HepG2 (cell line): ENCODE measurements at regions not wholly inside any gene's neighbourhood (a gene's known extent, or its start where the extent isn't known, plus 50 kb on each side); places are given as distances from the start of the nearest gene placed in this dataset.

Source experiments
- ATAC-seq: fragments of 200-7000 bp; cut with Tn5 transposase; 3 replicates; pipeline ENCODE4 v1.9.1; 2020; ENCODE audit warnings: mild to moderate bottlenecking, moderate library complexity
- BruUV-seq: library from RNA; stranded (reverse); fragments of 400-500 nt; replicated peaks from 2 replicates; lab custom pipeline; 2021; lab: Mats Ljungman, UMichigan
- CTCF ChIA-PET: fragments of 300-600 bp; formaldehyde crosslinking; extraction: SDS; loops from one replicate; lab custom pipeline; 2021; ENCODE audit warnings: low total read pairs, inconsistent platforms, low intra/inter-chr PET ratio; lab: Yijun Ruan, JAX
- POLR2A ChIA-PET: fragments of 350-600 bp; sonication (Branson Sonifier 250); formaldehyde crosslinking; loops from one replicate; lab custom pipeline; 2020; ENCODE audit warnings: antibody characterized with exemption, inconsistent platforms; lab: Yijun Ruan, JAX
- DNase-seq: peaks from one replicate; pipeline ENCODE4 v3.0.0-alpha.2; 2015; ENCODE audit warnings: low spot score
- FAIRE-seq: peaks from 3 replicates; lab custom pipeline; 2011; peaks lifted over from hg19 to GRCh38; lab: Jason Lieb, UNC
- H2AFZ ChIP-seq: one replicate; pipeline ENCODE4 v1.6.1; 2011; ENCODE audit warnings: low read length, inconsistent platforms
- H3K27ac ChIP-seq: fragments of 300-600 bp; 3 replicates; pipeline ENCODE4 v1.8.0; 2011; ENCODE audit warnings: mixed run types, mild to moderate bottlenecking, mixed read lengths, low read length, inconsistent platforms; ENCODE audit not compliant: insufficient read depth; ENCODE audit errors: extremely low read length
- H3K27me3 ChIP-seq, 2 experiments: fragments of 200-600 bp in 1 of 2; 2 replicates in 1 of 2; 3 replicates in 1 of 2; pipeline versions ENCODE4 v1.6.0 to v1.8.0; 2011; ENCODE audit warnings: low read length in 2 of 2, mild to moderate bottlenecking in 2 of 2, moderate library complexity in 2 of 2, inconsistent platforms in 1 of 2; ENCODE audit not compliant: insufficient read depth in 2 of 2, control insufficient read depth in 1 of 2
- H3K36me3 ChIP-seq, 2 experiments: fragments of 200-600 bp in 1 of 2; replicated peaks in 1 of 2; 2 replicates in 1 of 2; 3 replicates in 1 of 2; pipeline versions ENCODE4 v1.5.1 to v1.8.0; 2011; ENCODE audit warnings: low read length in 2 of 2, inconsistent platforms in 1 of 2; ENCODE audit not compliant: insufficient read depth in 2 of 2, control insufficient read depth in 1 of 2
- H3K4me1 ChIP-seq: 2 replicates; pipeline ENCODE4 v1.5.1; 2012; ENCODE audit warnings: low read length, inconsistent platforms; ENCODE audit not compliant: insufficient read depth
- H3K4me2 ChIP-seq: 2 replicates; pipeline ENCODE4 v1.6.0; 2011; ENCODE audit warnings: low read depth, low read length, inconsistent platforms
- H3K4me3 ChIP-seq, 3 experiments: fragments of 200-600 bp in 1 of 3; sonication (generic), shearing (Covaris generic) in 1 of 3; replicated peaks in 1 of 3; 2 replicates each; pipeline ENCODE4 v1.5.1; 2011 to 2016; ENCODE audit warnings: low read length in 3 of 3, inconsistent platforms in 2 of 3, low read depth in 2 of 3, mild to moderate bottlenecking in 2 of 3, control low read depth in 1 of 3, mixed read lengths in 1 of 3; ENCODE audit not compliant: insufficient read depth in 1 of 3
- H3K79me2 ChIP-seq: one replicate; pipeline ENCODE4 v1.6.1; 2011; ENCODE audit warnings: low read length, inconsistent platforms; ENCODE audit not compliant: insufficient read depth
- H3K9ac ChIP-seq: 2 replicates; pipeline ENCODE4 v1.6.0; 2011; ENCODE audit warnings: mild to moderate bottlenecking, low read depth, low read length, inconsistent platforms; ENCODE audit not compliant: insufficient read depth
- H3K9me3 ChIP-seq: 2 replicates; pipeline ENCODE4 v1.5.1; 2012; ENCODE audit warnings: mild to moderate bottlenecking, low read length
- H4K20me1 ChIP-seq: 2 replicates; pipeline ENCODE4 v1.6.0; 2011; ENCODE audit warnings: inconsistent platforms, mild to moderate bottlenecking, low read length, moderate library complexity; ENCODE audit not compliant: insufficient read depth
- CBX2 ChIP-seq, 2 experiments: fragments of 200-600 bp in 1 of 2; sonication (generic); formaldehyde crosslinking in 1 of 2; IDR thresholded peaks; 2 replicates each; pipeline versions ENCODE4 v1.7.0 to v1.8.1; 2018 to 2022; ENCODE audit warnings: low read depth in 2 of 2, low read length in 1 of 2, mild to moderate bottlenecking in 1 of 2, missing genetic modification reagents in 1 of 2
- CEBPB ChIP-seq: IDR thresholded peaks from 2 replicates; pipeline ENCODE4 v1.6.1; 2011; ENCODE audit warnings: low read depth, low read length, improper control_type of control experiment, borderline replicate concordance
- CREB1 ChIP-seq, 2 experiments: fragments of 450-650 bp in 1 of 2; IDR thresholded peaks; 2 replicates each; pipeline ENCODE4 v1.6.1; 2016 to 2017; ENCODE audit warnings: control low read depth in 1 of 2, mild to moderate bottlenecking in 1 of 2, missing compliant biosample characterization in 1 of 2, missing genetic modification characterization in 1 of 2
- FOSL2 ChIP-seq: sonication (generic); formaldehyde crosslinking; IDR thresholded peaks from 2 replicates; pipeline ENCODE4 v1.4.0; 2020; ENCODE audit warnings: missing genetic modification reagents
- PPARG ChIP-seq: conservative IDR thresholded peaks from 2 replicates; pipeline ENCODE4 v1.6.1; 2016; ENCODE audit warnings: missing biosample characterization, missing genetic modification reagents
- ZNF235 ChIP-seq: sonication (generic); formaldehyde crosslinking; IDR thresholded peaks from 2 replicates; pipeline ENCODE4 v1.8.1; 2023; ENCODE audit warnings: mild to moderate bottlenecking, missing genetic modification reagents, borderline replicate concordance
- ZNF589 ChIP-seq: sonication (generic); formaldehyde crosslinking; conservative IDR thresholded peaks from 2 replicates; pipeline ENCODE4 v1.8.0; 2022; ENCODE audit warnings: mild to moderate bottlenecking, moderate library complexity, missing genetic modification reagents
- WGBS: methylation state at CpG from one replicate; pipeline ENCODE4 v1.1.6; 2017; ENCODE audit warnings: low lambda C conversion rate; 5-methylcytosine and 5-hydroxymethylcytosine counted together
- in situ Hi-C: cut with HindIII; loops from 2 replicates; pipeline ENCODE4 v1.10.0; 2017; ENCODE audit warnings: low pct_unique_long_range_greater_than_20kb; ENCODE audit not compliant: extremely low pct_ligation_motif_present
- intact Hi-C: fragments of 100-400 bp; cut with micrococcal nuclease; formaldehyde crosslinking; loops from one replicate; pipeline ENCODE4 v1.10.0; 2022; ENCODE audit not compliant: unreplicated experiment
- TF ChIP-seq, protein P1 (sequence below): sonication (generic); formaldehyde crosslinking; IDR thresholded peaks from 2 replicates; pipeline ENCODE4 v1.4.0; 2020; ENCODE audit warnings: mild to moderate bottlenecking, missing genetic modification reagents, borderline replicate concordance

DNA sequence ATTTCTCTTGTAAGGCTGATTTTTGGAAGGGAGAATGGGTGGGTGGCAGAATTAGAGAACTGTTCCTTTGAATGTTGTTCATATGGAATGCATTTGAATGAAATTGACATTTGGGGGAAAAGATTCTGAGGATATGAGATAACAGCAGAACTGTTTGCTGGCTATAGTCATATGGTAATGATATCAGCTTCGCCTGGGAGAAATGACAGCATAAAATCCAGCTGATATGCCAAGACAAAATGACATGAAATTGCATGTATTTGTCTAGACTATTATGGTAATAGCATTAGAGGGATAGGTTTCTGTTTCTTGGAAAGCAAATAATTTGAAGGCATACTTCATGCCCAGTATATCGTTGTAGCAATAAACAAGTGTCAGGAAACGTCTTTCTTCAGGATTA is 150.8 kb upstream of the SPATS2L start (continued):
- TF ChIP-seq PPARG (CRISPR knock-in tag) (no peak), ZNF235 (CRISPR knock-in tag) (no peak)
- TF ChIP-seq, protein P1, sequence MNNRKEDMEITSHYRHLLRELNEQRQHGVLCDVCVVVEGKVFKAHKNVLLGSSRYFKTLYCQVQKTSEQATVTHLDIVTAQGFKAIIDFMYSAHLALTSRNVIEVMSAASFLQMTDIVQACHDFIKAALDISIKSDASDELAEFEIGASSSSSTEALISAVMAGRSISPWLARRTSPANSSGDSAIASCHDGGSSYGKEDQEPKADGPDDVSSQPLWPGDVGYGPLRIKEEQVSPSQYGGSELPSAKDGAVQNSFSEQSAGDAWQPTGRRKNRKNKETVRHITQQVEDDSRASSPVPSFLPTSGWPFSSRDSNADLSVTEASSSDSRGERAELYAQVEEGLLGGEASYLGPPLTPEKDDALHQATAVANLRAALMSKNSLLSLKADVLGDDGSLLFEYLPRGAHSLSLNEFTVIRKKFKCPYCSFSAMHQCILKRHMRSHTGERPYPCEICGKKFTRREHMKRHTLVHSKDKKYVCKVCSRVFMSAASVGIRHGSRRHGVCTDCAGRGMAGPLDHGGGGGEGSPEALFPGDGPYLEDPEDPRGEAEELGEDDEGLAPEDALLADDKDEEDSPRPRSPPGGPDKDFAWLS (CRISPR knock-in tag) = no peak

DNA sequence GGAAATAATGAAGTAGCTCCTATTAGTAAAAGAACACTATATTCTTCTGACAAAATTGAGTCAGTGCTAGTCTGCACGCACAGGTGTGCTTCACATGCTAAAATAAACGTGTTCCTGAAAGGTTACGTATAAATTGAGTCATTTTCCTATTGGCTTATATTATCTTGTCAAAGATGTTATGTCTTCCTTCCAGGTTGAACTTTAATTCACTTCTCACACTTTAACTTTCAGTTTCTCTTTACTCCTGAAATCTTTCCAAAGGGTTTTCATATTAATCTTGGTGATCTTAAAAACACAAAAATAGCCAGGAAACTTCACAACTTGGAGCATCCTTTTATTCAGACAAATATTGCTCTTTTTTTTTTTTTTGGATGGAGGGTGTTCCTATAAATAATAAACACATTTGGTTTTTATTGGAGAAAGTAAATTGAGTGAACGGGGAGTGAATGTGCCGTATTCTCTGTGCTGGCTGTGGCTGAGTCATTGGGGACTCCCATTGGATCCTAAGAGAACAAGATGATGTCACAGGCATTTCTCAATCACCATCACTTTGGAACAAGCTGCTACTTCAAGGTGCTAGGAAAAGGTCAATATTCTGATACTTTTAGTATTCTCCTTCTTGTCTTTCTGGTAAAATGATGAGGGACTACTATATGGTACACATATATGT is 150.2 kb upstream of the SPATS2L start:
- Histone ChIP-seq H3K9ac (no peak overlapping the region), H3K36me3 (no peaks in the 10 kb centered on the region), H4K20me1 (no peaks in the 10 kb centered on the region), H2AFZ (no peak overlapping the region), H3K27ac (no peak overlapping the region), H3K4me1 (peaks cover 25% of the 10 kb centered on the region; the same call in 1 of the 2 replicates), H3K4me3 (peak overlapping the region in 2 of 3 experiments; percentile 3 to 22; a peak in 3 of 6 replicates), H3K27me3 (peaks cover 0 to 12% of the 10 kb centered on the region in 2 experiments; a peak in 3 of 5 replicates), H3K9me3 (peaks cover 7% of the 10 kb centered on the region)
- ChIA-PET CTCF (no interaction called here), POLR2A (no interaction called here)
- DNase-seq (peak; percentile 24), FAIRE-seq (no peak)
- 36% methylated on average over 5 of the region's 5 CpGs for WGBS
- in situ Hi-C loops = no loop called here
- intact Hi-C loops = no loop called here
- no TSS peak for BruUV-seq
- peak; percentile 29; the same call in 1 of the 2 replicates for TF ChIP-seq CREB1 (IDR thresholded peaks at IDR 0.05)
- TF ChIP-seq CREB1 (CRISPR knock-in tag; IDR thresholded peaks at IDR 0.05) = no peak
- TF ChIP-seq FOSL2 (CRISPR knock-in tag) = peak; percentile 73
- 0 out of 2 replicates have a peak, but pooled peaks have one; percentile 39 for TF ChIP-seq CBX2 (IDR thresholded peaks at IDR 0.05; ENCODE audit: low read depth, low read length)
- TF ChIP-seq CBX2 (CRISPR knock-in tag; IDR thresholded peaks at IDR 0.05; ENCODE audit: low read depth) = no peak
- peak; percentile 73; the same call in 1 of the 2 replicates for TF ChIP-seq CEBPB
- no peak for TF ChIP-seq ZNF589
- TF ChIP-seq, all 625 proteins: peak for 4
- H3K4me2 ChIP-seq = peak overlapping the region; percentile 46
- no peak; the same call in 2 of the 3 replicates for ATAC-seq
- H3K79me2 ChIP-seq = no peaks in the 10 kb centered on the region
